Stimulated activated CD8-positive, alpha-beta memory T cell treated with anti-CD3 and anti-CD28 coated beads, Interleukin-4, amount 100 ng/mL, for 1 hour (primary cell): ENCODE measurements at regions not wholly inside any gene's neighbourhood (a gene's known extent, or its start where the extent isn't known, plus 50 kb on each side); places are given as distances from the start of the nearest gene placed in this dataset.

ENCODE experiments used
- DNase-seq, 2 donors: peaks; one replicate each; pipeline ENCODE4 v3.0.0-alpha.2; 2020; ENCODE audit warnings: low read depth in 2 of 2, low spot score in 1 of 2

DNA sequence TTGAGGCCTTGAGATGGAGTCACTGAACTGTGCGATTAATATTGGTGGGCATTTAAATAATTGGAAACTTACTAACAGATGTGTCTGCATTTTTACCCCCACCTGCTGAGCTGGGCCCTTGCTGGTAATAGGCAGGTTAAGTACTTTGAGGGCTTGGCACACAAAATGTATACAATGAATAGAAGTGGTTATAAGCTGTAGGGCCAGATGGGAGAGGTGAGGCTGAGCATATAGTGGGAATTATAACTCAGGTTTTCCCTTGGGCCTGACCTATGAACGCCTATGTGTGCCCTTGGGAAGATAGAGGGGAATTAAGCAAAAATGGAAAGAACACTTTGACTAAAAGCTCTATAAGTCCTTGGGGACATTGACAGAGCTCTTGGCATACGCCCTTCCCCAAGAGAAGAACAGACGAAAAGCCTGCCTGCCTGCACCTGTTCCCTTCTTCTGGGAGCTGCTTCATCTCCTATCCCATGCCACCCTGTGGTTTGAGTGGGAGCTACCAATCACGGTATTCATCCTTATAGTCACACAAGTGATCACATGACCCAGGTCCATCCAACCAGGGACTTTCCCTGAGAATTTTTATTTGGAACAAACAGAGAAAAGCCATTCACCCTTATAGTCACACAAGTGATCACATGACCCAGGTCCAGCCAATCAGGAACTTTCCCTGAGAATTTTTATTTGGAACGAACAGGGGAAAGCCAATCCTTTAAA, 260.7 kb upstream of the CSF3R start:
- DNase-seq = no peak

DNA sequence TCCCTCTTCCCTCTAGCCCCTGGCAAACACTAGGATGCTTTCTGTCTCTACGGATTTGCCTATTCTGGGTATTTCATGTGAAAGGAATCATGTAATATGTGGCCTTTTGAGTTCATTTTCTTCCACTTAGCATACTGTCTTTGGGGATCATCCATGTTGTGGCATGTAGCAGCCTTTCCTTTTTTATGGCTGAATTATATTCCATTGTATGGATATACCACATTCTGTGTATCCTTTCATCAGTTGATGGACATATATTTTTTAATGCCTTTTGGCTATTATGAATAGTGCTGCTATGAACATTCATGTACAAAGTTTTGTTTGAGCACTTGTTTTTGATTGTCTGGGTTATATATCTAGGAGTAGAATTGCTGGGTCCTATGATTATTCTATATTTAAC, 258.4 kb upstream of the CSF3R start:
- no peak for DNase-seq

DNA sequence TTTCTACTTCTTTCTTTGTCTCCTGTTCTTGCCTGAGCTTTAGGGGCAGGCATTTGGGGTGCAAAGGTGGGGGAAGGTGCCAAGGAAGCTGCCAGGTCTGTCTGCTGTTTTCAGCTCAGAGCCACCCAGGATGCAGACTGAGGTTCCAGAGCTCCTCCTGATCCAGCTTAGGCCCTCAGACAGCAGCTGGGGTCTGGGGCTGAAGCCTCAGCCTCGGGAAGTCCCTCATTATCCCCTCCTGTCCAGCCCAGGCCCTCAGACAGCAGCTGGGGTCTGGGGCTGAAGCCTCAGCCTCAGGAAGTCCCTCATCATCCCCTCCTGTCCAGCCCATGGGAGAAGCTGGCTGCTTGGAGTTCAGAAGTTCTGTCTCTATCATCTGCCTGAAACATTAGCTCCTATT, 257.7 kb upstream of the CSF3R start:
- no peak for DNase-seq

DNA sequence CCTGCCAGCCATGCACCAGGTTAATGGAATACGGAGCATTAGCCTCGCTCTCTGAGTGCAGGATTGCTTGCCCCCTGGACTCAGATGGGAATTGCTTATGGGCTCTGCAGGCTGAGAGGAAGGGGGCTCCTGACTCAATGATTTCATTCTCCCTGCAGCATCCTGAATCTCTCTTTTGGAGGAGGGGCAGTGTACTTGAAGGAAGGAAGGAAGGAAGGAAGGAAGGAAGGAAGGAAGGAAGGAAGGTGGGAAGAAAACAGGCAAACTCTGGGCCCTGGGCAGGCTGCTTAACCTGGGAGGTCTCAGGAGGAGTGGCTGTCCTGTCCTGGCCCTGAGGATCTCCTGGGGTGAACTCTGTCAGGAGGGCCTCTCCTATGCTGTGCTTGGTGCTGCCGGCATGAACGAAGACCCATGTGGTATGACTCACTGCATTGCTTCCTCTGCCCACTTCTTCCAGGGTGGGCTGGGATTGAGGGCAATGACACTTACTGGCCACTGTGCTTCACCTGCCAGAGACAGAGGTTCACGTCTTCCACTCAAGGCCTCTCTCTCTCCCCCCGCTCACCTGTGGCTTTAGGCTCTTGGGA, 257.1 kb upstream of the CSF3R start:
- DNase-seq = no peak

DNA sequence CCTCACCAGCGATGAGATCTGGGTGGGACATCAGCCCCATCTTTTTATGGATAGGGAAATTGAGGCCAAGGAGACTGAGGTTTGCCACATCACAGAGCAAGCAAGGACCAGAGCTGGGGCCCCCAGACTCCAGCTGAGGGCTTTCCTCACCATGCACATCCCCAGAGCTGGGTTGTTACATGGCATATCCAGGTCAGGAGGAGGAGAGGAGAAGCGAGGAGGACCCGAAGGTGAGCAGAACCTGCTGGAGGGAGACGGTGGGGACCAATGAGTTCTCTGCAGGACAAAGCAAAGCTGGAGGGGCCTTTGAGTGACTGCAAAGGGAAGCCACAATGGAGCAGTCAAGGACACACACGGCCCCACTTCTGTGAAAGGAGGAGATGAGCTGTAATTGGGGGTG, 255.5 kb upstream of the CSF3R start:
- no peak for DNase-seq

DNA sequence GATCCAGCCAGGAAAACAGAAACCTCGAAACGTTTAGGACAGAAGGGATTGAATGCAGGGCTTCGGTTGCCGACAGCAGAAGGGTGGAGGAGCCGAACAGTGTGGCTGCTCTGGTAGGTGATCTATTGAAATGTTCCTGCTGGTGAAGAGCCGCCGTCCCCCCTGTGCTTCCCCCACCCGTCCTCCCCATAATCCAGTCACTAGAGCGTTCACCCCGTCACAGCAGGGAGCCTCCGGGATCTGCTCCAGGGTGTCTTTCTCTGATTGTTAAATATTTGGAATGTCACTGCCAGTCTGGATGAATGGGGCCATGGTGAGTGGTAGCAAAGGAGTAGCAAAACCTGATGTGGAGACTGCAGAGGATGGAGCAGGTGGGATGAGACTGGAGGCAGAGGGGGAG, 255.1 kb upstream of the CSF3R start:
- no peak for DNase-seq

DNA sequence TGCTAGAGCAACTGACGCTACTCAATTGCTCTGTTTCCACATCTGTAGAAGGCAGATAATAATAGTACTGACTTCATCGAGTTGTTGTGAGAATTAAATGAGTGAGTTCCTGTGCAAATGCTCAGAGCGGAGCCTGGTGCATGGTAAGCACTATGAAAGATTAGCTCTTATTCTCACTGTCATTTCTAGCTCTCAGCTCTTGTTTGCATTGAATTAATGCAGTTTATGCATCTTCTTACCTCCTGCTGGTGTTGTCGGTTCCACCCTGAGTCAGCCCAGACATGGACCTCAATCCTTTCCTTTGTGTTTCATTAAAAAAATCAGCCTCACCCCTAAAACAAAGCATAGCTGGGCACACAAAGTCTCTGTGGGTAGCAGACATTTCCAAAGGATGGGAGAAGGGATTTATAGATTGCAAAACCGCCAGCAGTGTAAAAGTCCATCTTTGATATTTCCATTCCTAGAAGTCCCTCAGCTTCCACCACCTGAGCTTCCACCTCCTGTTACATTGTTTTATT, 254.4 kb upstream of the CSF3R start:
- DNase-seq = no peak

DNA sequence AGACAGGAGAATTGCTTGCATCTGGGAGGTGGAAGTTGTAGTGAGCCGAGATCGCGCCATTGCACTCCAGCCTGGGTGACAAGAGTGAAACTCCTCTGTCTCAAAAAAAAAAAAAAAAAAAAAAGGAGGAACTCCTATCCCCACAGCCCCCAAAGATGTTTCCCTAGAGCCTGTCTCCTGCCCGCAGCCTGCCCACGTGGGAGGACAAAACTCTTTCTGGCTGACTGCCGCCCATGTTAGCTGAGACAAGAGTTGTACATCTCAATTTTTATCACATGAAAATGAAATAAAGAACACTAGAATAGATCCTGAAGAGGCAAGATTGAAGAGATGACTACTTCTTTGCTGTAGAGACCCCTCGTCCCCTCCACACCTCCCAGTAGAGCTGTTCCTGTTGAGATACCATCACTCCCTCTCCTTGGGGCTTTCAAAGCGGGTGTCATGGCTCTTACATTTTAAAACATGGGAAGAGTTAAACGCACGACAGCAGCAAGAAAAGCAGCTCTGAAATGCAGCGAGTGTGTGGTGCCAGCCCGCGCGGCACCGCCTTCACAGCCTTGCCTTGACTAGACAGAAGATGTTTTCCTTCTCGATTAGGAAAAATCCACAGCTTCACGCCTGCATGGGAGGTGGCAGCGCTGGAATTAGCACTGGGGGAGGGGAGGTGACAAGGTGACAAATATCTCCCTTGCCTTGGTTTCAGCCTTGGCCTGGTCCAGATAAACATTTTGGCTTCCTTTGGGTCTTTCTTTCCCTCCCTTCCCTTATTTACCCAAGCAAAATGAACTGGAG, 253.4 kb upstream of the CSF3R start:
- no peak for DNase-seq

DNA sequence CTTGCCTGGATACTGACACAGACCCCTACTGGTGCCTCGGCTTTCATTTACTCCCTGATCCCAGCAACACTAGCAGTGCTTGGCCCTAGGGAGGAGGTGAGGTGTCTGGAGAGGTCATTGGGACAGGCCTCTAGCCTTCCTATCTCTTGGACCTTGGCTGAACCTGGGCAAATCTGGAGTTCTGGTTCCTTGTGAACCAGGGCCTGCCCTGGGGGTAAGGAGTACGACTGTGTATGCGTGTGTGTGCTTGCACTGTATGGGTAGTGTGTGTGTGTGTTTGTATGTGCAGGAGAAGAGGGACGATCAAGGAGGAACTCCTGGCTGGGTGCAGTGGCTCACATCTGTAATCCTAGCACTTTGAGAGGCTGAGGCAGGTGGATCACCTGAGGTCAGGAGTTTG, 252.7 kb upstream of the CSF3R start:
- no peak for DNase-seq

DNA sequence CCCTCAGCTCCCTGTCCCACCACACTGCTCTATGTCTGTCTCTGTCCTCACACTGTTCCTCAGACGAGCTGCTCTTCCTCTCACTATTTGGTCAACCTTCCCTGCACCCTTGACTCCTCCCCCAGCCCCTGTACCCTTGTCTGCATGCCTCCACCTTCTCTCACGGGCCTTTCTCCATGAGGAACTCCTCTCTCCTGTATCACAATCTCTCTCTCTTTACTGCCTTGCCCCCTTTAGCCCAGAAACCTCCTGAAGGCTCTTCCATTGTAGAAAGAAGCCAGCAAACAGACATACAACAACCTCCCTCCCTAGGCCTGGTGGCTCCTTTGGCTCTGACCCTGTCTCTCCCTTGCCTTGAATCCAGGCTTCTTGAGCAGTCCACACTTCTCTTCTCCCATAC, 251.6 kb upstream of the CSF3R start:
- no peak for DNase-seq

DNA sequence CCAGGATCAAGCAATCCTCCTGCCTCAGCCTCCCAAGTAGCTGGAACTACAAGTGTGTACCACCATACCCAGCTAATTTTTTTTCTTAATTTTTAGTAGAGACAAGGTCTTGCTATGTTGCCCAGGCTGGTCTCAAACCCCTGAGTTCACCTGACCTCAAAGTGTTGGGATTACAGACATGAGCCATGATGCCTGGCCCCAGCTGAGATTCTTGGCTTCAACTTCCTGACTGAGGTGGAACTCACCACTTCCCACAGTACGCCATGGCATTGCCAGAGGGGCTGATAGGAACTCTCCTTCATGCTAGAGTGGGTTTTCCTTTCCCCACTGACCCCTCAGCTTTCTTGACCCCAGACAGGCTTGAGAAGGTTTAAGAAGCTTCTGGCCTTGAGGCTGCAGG, 251.0 kb upstream of the CSF3R start:
- no peak for DNase-seq

DNA sequence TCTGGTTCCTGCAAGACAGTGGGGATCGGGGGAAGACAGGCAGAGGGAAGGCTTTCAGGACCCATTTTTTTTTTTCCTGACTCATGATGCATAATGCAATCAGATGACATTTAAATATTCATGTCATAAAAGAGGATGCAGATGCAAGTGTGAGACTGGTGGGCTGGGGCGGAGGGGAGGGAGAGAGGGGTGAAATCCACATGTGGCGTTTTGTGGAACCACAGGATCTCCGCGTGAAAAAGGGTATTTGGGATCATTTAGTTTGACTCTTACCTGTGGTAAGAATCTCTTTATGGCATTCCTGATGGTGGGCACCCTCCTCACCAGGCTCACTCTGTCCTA, 249.3 kb upstream of the CSF3R start:
- DNase-seq = no peak

DNA sequence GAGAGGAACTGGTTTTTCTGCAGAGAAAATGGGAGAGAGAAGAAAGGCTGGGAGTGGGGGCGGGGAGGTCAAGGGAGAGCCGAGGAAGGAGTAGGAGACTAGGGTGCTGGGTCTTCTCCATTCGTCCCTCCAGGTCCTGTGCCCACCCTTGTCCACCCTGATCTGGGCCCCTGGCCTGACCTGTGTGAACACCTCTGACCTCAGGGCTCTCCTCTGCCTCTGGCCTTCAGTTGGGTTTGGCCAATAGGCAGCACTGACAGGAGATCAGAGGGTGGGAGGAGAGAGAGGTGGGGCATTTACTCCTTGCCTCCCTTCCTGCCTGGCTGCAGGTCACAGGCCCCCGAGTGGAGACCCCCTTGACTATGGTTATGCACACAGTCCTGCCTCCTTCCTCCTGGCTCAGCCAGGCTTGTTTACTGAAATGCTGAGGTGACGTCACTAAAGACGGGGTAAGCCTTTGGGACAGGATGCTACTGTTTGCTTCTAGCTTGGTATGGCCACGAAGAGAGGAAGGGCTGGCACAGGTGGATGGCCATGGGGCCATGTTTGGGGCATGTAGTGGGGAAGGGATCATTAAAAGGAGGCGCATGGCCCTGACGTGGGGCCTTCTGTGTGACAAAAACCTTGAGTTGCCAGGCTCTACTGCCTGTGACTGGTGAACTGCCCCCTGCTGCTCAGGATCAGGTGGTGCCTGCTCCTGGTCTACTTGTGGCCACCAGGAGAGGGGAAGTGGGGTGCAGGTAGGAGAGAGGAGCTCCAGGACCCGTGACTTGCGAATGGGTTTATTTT, 248.7 kb upstream of the CSF3R start:
- DNase-seq = no peak

DNA sequence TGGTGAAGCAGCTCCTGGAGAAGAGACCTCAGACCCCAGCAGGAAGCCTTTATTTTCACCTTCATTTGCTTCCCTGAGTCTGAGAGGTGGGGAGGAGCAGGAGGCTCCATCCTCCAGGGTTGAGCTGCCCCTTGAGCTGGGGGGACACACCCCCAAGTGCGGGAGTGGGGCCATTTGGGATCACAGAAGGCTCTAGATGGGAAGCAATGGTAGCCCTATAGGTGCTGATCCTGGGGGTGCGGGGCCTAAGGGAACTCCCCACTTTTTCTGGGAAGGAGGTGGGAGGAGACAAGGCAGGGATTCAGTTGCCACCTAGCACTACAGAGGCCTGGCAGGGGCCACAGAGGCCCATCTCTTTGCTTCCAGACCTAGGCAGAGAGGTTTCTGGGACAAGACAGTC, 247.9 kb upstream of the CSF3R start:
- no peak for DNase-seq

DNA sequence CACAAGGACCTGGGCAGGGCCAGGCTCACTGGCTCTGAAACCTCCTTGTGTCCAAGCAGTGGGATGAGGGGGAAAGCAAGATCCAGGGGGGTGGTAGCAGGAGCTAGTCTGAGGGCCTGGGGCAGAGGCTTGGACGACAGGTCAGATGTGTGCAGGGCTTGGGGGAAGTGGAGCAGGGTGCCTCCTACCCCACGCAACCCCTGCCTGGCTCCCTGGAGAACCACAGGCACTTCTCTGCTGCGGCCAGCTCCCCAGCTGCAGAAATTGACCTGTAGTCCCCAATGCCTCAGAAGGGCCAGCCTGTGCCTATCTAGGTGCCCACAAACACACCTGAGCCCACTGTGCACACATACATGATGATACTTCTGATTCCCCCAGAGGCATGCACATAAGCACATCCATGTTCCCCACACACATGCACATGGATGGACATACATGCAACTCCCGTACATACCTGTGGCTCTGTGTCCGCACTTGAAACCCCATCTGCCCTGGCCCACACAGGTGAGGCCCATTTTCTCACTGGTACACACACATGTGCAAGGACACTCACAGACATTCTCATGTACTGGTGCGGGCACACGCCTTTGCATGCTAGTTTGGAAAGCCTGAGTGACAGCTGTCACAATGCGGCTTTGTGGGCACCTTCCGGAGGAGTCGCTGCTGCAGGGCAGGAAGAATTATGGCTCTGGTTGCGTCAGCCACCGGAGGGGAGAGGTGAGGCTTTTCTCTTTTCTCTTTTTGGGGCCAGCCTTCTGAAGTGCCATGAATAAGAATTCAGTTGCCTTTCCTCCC, 247.2 kb upstream of the CSF3R start:
- no peak for DNase-seq

DNA sequence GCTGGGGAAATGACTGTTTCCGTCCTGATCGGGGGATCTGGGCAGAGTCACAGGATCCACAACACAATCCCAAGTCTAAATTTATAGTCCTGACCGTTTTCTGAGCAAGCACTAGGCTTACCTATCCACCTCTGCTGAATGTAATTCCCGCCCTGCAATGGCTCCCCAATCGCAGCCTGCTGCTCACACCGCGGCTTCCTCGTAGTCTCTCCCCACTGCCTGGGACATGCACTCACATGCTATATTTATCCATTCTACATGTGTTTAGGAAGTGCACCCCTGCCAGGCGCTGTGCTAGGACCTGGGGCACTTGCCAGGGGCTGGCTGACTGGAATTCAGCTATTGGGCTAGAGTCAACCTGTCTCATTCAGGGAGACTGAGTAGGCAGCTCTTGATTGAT, 246.6 kb upstream of the CSF3R start:
- DNase-seq = no peak

DNA sequence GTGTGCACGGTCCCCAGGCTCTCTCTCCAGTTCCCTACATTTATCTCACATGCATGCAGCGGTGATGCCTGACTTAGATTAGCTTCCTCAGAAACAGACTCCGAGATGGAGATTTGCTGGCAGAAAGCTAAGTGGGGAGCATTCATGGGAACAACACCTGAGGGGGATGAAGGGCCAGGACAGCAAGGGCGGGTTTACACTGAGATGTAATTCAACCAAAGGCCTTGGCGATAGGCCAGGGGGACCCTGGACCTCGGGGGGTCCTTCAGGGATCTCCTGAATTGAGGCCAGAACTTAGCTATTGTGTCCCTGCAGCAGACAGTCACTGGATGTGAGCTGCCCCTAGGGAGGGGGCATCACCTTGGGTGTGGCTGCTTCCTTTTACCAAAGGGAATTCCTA, 246.1 kb upstream of the CSF3R start:
- no peak for DNase-seq

DNA sequence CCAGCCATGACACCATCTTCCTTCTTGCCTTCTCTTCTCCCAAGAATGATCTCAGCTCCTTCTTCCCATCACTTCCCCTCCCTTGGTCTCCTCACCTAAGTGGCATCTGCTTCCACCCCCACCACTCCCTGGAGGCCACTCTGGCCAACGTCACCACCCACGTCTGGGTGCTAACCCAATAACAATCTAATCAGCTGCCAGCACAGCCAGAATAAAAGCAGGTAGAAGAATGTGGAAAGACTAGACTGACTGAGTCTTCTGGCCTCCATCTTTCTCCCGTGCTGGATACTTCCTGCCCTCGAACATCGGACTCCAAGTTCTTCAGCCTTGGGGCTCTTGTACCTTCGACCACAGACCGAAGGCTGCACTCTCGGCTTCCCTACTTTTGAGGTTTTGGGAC, 245.3 kb upstream of the CSF3R start:
- DNase-seq = no peak

DNA sequence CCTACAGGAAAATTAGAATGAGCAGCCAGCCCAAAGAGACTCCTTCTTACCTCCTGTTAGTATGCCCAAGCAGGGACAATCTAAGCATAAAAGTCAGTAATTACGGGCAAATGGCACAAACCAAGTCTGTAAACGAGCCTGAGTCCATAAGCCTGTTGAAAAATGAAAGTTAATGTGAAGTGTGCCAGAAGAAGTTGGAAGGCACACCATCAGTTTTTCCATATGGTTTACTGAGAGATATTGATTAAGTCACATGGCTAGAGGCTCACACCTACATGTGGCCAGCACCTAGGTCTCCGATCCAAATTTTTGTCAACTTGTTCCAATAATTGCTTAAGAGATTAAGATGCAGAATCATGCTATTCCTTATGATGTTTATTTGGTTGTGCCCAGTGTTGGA, 242.4 kb upstream of the CSF3R start:
- no peak for DNase-seq

DNA sequence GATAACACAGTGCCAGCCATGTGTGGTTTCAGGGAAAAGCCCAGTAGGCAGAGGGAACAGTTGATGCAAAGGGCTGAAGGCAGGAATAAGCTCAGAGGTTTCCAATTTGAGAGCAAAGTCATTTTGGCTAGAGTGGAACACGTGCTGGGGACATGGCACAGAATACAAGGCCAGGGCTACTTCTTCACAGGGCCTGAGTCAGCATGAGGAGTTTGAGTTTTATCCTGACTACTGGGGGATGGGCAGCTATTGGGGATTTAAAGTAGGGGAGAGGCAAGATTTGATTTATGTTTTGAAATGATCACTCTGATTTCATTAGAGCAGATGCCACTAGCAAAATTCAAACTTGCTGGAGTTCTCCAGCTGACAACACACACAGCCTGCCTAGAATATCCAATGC, 241.1 kb upstream of the CSF3R start:
- DNase-seq = no peak

DNA sequence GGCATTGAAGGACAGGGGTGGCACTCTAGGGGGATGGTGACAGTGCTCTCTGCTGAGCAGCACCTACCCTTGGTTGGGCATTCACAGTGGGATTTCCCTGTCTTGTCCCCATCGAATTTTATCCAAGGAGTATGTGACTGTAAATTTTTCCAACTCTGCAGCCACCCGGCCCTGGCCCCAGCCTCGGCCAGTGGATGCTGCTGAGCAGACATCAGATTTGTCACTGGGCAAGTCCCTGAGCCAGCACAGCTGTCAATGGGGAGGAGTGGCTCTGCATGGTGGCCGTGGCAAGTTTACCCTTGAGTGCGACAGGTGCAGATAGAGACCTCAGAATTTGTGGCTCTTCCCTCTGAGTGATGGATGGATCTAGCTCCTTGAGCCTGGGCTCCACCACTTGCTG, 240.2 kb upstream of the CSF3R start:
- no peak for DNase-seq
